ENCODE measurements at regions not wholly inside any gene's neighbourhood (a gene's known extent, or its start where the extent isn't known, plus 50 kb on each side); places are given as distances from the start of the nearest gene placed in this dataset.

GRCh38 chr11:91846649-91847048 is 378.0 kb upstream of the FAT3 start:
- in situ Hi-C loops (cut with MboI; ENCODE audit: low pct_unique_long_range_greater_than_20kb, low sequenced_read_pairs), result no loop called here
- no peak for DNase-seq

DNA sequence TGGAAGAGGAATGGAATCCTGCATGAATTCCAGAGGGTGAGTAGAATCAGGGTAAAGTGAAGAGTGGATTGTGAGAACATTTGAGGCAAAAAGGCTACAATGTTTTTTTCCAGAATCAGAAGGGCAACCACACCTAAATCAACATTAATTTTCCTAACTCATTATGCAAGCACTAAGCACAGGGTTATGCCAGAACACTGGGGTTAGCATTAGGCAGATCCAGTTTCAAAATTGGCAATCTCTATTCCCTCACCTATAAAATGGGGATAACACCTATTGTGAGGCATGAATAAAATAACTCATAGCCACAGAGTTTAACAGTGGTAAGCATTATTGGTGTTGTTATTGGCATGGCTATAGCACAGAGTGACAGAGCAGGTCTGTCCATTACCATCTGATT is 378.6 kb upstream of the FAT3 start:
- no peak for DNase-seq
- in situ Hi-C loops (cut with MboI; ENCODE audit: low pct_unique_long_range_greater_than_20kb, low sequenced_read_pairs), result no loop called here

GRCh38 chr11:91840640-91841240 is 383.9 kb upstream of the FAT3 start:
- in situ Hi-C loops (cut with MboI; ENCODE audit: low pct_unique_long_range_greater_than_20kb, low sequenced_read_pairs), result no loop called here
- DNase-seq, result no peak

DNA sequence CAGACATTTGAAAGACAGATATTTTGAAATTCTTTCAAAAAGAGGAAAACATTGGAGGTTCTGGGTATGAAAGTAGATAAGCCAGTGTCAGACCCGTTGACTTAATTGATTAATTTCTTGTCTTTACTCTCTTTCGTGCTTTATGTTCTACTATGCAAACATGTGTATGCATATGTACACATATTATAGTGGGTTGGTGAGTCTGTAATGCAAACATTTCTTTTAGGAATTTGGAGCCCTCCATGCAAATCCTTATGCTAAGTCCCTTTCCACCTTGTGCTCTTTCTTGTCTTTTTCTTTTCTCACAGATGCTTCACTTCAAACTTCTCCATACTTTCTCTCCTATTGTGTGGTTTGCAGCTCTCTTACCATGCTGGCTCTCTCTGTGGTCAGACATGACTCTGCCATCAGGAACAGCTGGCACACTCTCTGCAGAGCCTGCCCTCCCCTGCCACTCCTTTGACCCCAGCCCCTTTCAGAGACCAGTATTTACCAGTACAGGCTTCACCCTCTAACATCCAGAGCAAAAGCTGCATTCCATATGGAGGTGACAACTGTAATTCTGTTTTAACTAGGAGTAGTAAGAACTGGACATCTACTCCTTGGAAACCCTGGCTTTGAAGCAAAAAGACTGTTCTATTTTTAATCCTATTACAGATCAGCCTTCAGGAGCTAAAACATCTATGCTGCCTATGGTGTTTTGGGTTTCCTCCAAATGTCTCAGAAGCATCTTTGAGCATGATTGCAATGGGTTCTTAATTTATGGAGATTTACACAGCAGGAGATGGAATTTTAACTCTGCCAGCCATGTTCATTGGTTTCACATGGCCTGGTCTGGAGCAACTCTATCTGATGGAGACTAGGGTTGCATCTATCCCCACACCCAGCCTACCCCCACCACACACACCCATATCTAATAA is 386.9 kb upstream of the FAT3 start:
- DNase-seq, result no peak
- in situ Hi-C loops (cut with MboI; ENCODE audit: low pct_unique_long_range_greater_than_20kb, low sequenced_read_pairs), result no loop called here

GRCh38 chr11:91835051-91835560 is 389.5 kb upstream of the FAT3 start:
- no peak for DNase-seq
- in situ Hi-C loops (cut with MboI; ENCODE audit: low pct_unique_long_range_greater_than_20kb, low sequenced_read_pairs), result no loop called here

DNA sequence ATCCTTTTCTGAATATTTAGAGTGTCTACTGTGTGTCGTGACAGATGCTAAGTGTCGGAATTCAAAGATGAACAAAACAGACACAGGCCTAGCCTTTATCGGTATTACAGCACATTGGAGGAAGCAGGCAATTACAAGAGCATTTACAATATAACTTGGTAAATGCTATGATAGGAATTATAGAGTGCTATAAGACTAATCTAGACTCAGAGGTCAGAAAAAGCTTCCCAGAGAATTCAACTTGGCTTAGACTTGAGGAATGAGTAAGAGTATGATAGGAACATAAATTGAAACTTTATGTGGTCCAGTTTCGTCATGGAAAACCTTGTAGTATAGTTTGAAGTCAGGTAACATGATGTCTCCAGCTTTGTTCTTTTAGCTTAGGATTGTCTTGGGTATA is 395.7 kb upstream of the FAT3 start:
- DNase-seq, result no peak
- in situ Hi-C loops (cut with MboI; ENCODE audit: low pct_unique_long_range_greater_than_20kb, low sequenced_read_pairs), result no loop called here

DNA sequence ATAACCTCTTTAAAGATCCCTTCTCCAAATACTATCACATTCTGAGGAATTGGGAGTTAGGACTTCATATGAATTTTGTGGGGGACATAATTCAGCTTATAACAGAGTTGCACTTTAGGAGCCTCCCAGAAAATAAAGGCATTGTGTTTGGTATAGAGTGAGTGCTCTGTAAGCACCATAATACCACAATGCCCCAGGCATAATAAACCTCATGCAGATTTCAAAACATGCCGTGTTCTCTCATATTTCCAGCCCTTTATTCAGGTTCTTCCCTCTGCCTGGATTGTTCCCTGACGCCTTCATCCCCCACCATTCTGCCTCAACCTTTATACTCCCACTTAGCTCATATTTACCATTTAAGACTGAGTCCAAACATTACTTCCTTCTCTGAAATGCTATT is 398.8 kb upstream of the FAT3 start:
- DNase-seq, result no peak
- in situ Hi-C loops (cut with MboI; ENCODE audit: low pct_unique_long_range_greater_than_20kb, low sequenced_read_pairs), result no loop called here

DNA sequence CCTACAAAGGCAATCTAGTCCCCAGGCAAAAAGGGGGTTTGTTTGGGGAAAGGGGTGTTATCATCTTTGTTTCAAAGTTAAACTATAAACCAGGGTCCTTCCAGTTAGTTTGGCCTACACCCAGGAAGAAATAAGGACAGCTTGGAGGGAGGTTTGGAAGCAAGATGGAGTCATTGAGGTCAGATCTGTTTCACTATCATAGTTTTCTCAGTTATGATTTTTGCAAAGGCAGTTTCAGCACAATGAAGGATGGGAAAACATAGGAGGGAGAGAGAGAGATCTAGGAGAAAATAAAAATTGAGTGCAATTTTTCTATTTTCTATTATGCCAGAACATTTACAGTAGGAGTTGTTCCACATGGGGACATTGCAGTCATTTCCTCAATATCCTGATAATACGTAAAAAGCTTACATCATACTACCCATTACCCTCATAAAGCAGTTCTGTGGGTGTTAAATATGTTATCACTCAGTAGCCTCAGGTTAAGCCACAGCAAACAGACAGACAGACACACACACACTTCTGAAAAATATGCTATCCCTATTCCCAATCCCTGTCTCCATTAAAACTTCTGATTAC is 401.3 kb upstream of the FAT3 start:
- in situ Hi-C loops (cut with MboI; ENCODE audit: low pct_unique_long_range_greater_than_20kb, low sequenced_read_pairs), result no loop called here
- DNase-seq, result no peak

DNA sequence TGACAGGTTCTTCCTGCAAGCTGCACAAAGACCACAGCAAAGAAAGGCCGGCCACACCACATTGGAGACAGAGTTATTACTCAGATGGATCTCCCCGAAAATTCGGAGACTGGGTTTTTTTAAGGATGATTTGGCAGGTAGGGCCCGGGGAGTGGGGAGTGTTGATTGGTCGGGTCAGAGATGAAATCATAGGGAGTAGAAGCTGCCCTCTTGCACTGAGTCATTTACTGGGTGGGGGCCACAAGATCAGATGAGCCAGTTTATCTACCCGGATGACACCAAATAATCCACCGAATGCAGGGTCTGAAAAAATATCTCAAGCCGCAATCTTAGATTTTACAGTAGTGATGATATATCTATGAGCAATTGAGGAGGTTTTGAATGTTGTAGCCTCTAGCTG is 401.8 kb upstream of the FAT3 start:
- DNase-seq, result no peak
- in situ Hi-C loops (cut with MboI; ENCODE audit: low pct_unique_long_range_greater_than_20kb, low sequenced_read_pairs), result no loop called here

GRCh38 chr11:91820709-91821108 is 403.9 kb upstream of the FAT3 start:
- in situ Hi-C loops (cut with MboI; ENCODE audit: low pct_unique_long_range_greater_than_20kb, low sequenced_read_pairs), result no loop called here
- no peak for DNase-seq

DNA sequence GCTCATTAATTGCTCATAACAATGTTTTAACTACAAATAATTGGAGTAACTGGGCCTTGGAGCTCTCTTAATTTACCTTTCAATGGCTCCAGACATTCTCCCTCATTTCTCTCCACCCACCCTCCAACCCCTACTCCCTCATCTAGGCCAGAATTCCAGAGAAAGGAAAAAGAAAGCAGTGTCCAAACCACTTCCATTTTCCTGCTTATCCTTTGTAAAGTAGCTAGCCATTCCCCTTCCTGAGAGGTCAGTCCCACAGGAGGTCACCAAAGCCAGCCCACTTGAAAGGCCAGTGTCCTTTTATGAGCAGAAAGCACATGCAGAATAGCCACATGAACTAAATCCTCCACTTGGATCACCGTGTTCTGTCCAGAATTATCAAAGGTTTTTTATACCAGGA is 404.8 kb upstream of the FAT3 start:
- DNase-seq, result no peak
- in situ Hi-C loops (cut with MboI; ENCODE audit: low pct_unique_long_range_greater_than_20kb, low sequenced_read_pairs), result no loop called here

DNA sequence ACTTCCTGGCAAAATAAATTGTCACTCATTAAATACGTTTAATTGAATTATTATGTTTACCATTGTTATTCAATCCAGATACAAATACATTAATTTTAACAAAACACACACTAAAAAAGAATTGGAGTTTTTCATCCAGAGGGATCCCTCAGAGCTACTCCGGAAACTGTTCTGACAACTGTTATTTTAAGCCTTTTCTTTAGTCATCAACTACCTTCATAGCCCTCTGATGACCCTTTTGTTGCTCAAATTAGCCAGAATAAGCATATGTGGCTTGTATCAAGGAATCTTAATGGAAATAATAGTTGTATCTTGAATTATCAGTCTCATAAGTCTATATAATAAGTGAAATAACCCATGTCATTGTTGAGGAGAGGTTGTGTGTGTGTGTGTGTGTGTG is 405.4 kb upstream of the FAT3 start:
- in situ Hi-C loops (cut with MboI; ENCODE audit: low pct_unique_long_range_greater_than_20kb, low sequenced_read_pairs), result no loop called here
- no peak for DNase-seq

GRCh38 chr11:91817996-91818395 is 406.6 kb upstream of the FAT3 start:
- DNase-seq, result no peak

GRCh38 chr11:91813263-91813662 is 411.4 kb upstream of the FAT3 start:
- DNase-seq, result no peak
- in situ Hi-C loops (cut with MboI; ENCODE audit: low pct_unique_long_range_greater_than_20kb, low sequenced_read_pairs), result no loop called here

More at GRCh38 chr11:91817996-91818395, 406.6 kb upstream of the FAT3 start:
- in situ Hi-C loops (cut with MboI; ENCODE audit: low pct_unique_long_range_greater_than_20kb, low sequenced_read_pairs), result no loop called here

- DNase-seq, result no peak
- in situ Hi-C loops (cut with MboI; ENCODE audit: low pct_unique_long_range_greater_than_20kb, low sequenced_read_pairs), result no loop called here
Observed at GRCh38 chr11:91810871-91811270, 413.7 kb upstream of the FAT3 start.

DNA sequence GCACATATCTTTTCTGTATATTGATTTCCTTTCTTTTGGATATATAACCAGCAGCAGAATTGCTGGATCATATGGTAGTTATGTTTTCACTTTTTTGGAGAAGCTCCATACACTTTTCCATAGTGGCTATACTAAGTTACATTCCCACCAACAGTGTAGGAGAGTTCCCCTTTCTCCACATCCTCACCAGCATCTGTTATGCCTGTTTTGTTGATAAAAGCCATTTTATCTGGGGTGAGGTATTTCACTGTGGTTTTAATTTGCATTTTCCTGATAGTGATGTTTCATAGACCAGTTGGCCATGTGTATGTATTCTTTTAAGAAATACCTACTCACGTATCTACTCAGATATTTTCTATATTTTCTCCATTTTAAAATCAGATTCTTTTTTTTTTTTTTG is 419.3 kb upstream of the FAT3 start:
- in situ Hi-C loops (cut with MboI; ENCODE audit: low pct_unique_long_range_greater_than_20kb, low sequenced_read_pairs), result no loop called here
- DNase-seq, result no peak

- in situ Hi-C loops (cut with MboI; ENCODE audit: low pct_unique_long_range_greater_than_20kb, low sequenced_read_pairs), result no loop called here
- DNase-seq, result no peak
Observed at GRCh38 chr11:91804042-91804441, 420.6 kb upstream of the FAT3 start.

DNA sequence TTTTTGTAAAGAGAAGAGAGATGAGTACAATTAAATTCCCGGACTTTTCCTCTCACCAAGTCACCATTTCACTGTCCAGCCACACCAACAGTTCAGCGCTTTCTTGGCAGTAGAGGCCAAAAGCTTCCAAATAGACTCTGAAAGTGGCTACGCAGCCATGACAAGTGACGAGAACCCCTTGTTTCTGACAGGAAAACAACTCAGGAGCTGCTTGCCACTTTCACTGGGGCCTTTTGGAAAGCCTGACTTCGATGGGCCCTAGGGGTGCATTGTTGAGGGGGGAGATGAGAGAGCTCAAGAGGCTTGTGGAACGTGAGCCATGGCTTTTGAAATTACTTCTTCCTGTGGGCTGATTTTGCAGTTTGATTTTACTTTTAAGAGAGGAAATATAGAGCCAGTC is 422.1 kb upstream of the FAT3 start:
- in situ Hi-C loops (cut with MboI; ENCODE audit: low pct_unique_long_range_greater_than_20kb, low sequenced_read_pairs), result no loop called here
- no peak for DNase-seq

DNA sequence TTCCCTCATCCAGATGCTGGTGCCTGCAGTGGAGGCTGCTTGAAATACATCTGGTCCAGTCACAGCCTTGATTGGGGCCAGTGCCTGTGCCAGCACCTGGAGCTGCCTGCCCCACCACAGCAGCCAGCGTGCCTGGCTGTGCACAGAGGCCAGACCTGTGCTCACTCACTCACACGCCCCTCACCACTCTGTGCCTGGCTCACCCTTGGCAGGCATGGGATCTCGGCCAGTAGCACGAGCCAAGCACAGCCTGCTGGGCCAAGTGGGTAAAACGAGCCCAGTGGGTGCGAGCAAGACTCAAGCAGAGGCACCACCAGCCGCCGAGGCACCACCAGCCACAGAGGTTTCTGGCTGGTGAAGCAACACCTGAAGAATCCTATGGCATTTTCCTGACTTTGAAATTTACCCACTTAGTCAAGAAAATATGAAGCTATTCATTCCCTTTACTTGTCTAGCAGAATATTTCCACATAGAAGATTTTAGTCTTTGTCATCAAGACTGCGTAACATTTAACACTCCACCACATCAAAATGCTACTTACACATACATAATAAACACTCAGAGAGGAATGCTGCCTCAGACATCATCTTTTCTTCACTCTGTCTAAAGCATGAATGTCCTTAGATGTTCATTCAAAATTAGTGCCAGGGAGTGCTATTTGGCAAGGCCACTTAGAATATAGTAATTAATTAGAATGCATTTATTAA is 424.3 kb upstream of the FAT3 start:
- in situ Hi-C loops (cut with MboI; ENCODE audit: low pct_unique_long_range_greater_than_20kb, low sequenced_read_pairs), result no loop called here
- DNase-seq, result no peak

GRCh38 chr11:91798240-91798639 is 426.4 kb upstream of the FAT3 start:
- in situ Hi-C loops (cut with MboI; ENCODE audit: low pct_unique_long_range_greater_than_20kb, low sequenced_read_pairs), result no loop called here
- DNase-seq, result no peak
